Occipital lobe (tissue), 1 donor: ENCODE measurements at regions not wholly inside any gene's neighbourhood (a gene's known extent, or its start where the extent isn't known, plus 50 kb on each side); places are given as distances from the start of the nearest gene placed in this dataset.

Experiments
- DNase-seq: peaks from one replicate; lab custom pipeline; 2025; lab: John Stamatoyannopoulos, UW

GRCh38 chr1:243917177-243917862 is 67.3 kb upstream of the AKT3 start:
- peak; percentile 52 for DNase-seq

GRCh38 chr1:243916160-243916559 is 66.1 kb upstream of the AKT3 start:
- no peak for DNase-seq

GRCh38 chr1:243912347-243912746 is 62.3 kb upstream of the AKT3 start:
- no peak for DNase-seq

GRCh38 chr1:243910607-243911006 is 60.6 kb upstream of the AKT3 start:
- DNase-seq: no peak

- no peak for DNase-seq
Observed at GRCh38 chr1:243903895-243904294, 53.9 kb upstream of the AKT3 start.

GRCh38 chr1:243903041-243903440 is 53.0 kb upstream of the AKT3 start:
- no peak for DNase-seq

- DNase-seq: no peak
Observed at GRCh38 chr1:243902100-243902499, 52.1 kb upstream of the AKT3 start.
